ENCODE measurements at regions not wholly inside any gene's neighbourhood (a gene's known extent, or its start where the extent isn't known, plus 50 kb on each side); places are given as distances from the start of the nearest gene placed in this dataset.

GRCh38 chr11:22974251-22974650 is 114.0 kb upstream of the CCDC179 start:
- Histone ChIP-seq H3F3A (ENCODE audit: insufficient read depth, low read depth) (no peaks in the 10 kb centered on the region), H2AFZ (no peak overlapping the region), H3K4me1 (replicated peaks; ENCODE audit: insufficient read depth) (no peaks in the 10 kb centered on the region), H4K20me1 (ENCODE audit: insufficient read depth) (no peaks in the 10 kb centered on the region), H3K4me3 (no peak overlapping the region), H3K36me3 (ENCODE audit: low read depth) (no peaks in the 10 kb centered on the region), H3K27me3 (ENCODE audit: insufficient read depth, low read depth) (no peaks in the 10 kb centered on the region), H3K27ac (no peak overlapping the region), H3K79me2 (ENCODE audit: low read depth) (no peaks in the 10 kb centered on the region), H3K4me2 (no peak overlapping the region), H3K9me2 (ENCODE audit: insufficient read depth) (no peaks in the 10 kb centered on the region), H3K9me3 (ENCODE audit: insufficient read depth, low read depth) (no peaks in the 10 kb centered on the region)
- no peak for TF ChIP-seq CTCF (conservative IDR thresholded peaks at IDR 0.05)
- TF ChIP-seq EZH2 (IDR thresholded peaks at IDR 0.05; ENCODE audit: low read depth) = no peak
- intact Hi-C loops (cut with micrococcal nuclease; ENCODE audit: unreplicated experiment) = no loop called here
- POLR2A ChIA-PET (ENCODE audit: unreplicated experiment) = no interaction called here
- no peak for DNase-seq
- CTCF ChIA-PET = no interaction called here
- no TSS peak for BruUV-seq (replicated peaks)

GRCh38 chr11:22976146-22976545 is 115.9 kb upstream of the CCDC179 start:
- intact Hi-C loops (cut with micrococcal nuclease; ENCODE audit: unreplicated experiment) = no loop called here
- Histone ChIP-seq H2AFZ (no peak overlapping the region), H3K36me3 (ENCODE audit: low read depth) (no peaks in the 10 kb centered on the region), H3K9me3 (ENCODE audit: insufficient read depth, low read depth) (no peaks in the 10 kb centered on the region; the same call in 1 of the 2 replicates), H3K9me2 (ENCODE audit: insufficient read depth) (no peaks in the 10 kb centered on the region), H3K4me1 (replicated peaks; ENCODE audit: insufficient read depth) (no peaks in the 10 kb centered on the region), H3K4me2 (no peak overlapping the region), H3K79me2 (ENCODE audit: low read depth) (no peaks in the 10 kb centered on the region), H3K27ac (no peak overlapping the region), H3F3A (ENCODE audit: insufficient read depth, low read depth) (no peaks in the 10 kb centered on the region), H3K27me3 (ENCODE audit: insufficient read depth, low read depth) (no peaks in the 10 kb centered on the region), H3K4me3 (no peak overlapping the region), H4K20me1 (ENCODE audit: insufficient read depth) (no peaks in the 10 kb centered on the region)
- peak; percentile 7 to 60 for DNase-seq
- ChIA-PET CTCF (no interaction called here), POLR2A (ENCODE audit: unreplicated experiment) (no interaction called here)
- no TSS peak for BruUV-seq (replicated peaks)
- TF ChIP-seq CTCF (conservative IDR thresholded peaks at IDR 0.05) (no peak), EZH2 (IDR thresholded peaks at IDR 0.05; ENCODE audit: low read depth) (no peak)

- TF ChIP-seq CTCF (conservative IDR thresholded peaks at IDR 0.05) (no peak), EZH2 (IDR thresholded peaks at IDR 0.05; ENCODE audit: low read depth) (no peak)
- Histone ChIP-seq H4K20me1 (ENCODE audit: insufficient read depth) (0 out of 2 replicates have a peak, but pooled peaks cover 3% of the 10 kb centered on the region), H3K27ac (no peak overlapping the region), H3K4me3 (no peak overlapping the region), H3K27me3 (ENCODE audit: insufficient read depth, low read depth) (no peaks in the 10 kb centered on the region), H3K36me3 (ENCODE audit: low read depth) (no peaks in the 10 kb centered on the region), H3K79me2 (ENCODE audit: low read depth) (no peaks in the 10 kb centered on the region), H3F3A (ENCODE audit: insufficient read depth, low read depth) (no peaks in the 10 kb centered on the region), H3K9me2 (ENCODE audit: insufficient read depth) (no peaks in the 10 kb centered on the region), H2AFZ (no peak overlapping the region), H3K4me1 (replicated peaks; ENCODE audit: insufficient read depth) (no peaks in the 10 kb centered on the region), H3K4me2 (no peak overlapping the region), H3K9me3 (ENCODE audit: insufficient read depth, low read depth) (no peaks in the 10 kb centered on the region; the same call in 1 of the 2 replicates)
- ChIA-PET POLR2A (ENCODE audit: unreplicated experiment) (no interaction called here), CTCF (no interaction called here)
- DNase-seq = no peak
- intact Hi-C loops (cut with micrococcal nuclease; ENCODE audit: unreplicated experiment) = no loop called here
- no TSS peak for BruUV-seq (replicated peaks)
Measured at GRCh38 chr11:22982903-22983302, 122.6 kb upstream of the CCDC179 start.

All from PC-9 (cell line).